ENCODE measurements at regions not wholly inside any gene's neighbourhood (a gene's known extent, or its start where the extent isn't known, plus 50 kb on each side); places are given as distances from the start of the nearest gene placed in this dataset.

GRCh38 chr1:76744989-76745388, 122.3 kb upstream of the ST6GALNAC5 start:
- WGBS (ENCODE audit: extremely low coverage, insufficient read length, low lambda C conversion rate): no CpG with 5 or more reads among the region's 1 CpG

More at GRCh38 chr1:76744989-76745388, 122.3 kb upstream of the ST6GALNAC5 start:
- Histone ChIP-seq H3K9me3 (ENCODE audit: control insufficient read depth, low read depth, low read length) (no peaks in the 10 kb centered on the region), H3K79me2 (ENCODE audit: insufficient read depth, low read length) (no peaks in the 10 kb centered on the region), H2BK20ac (ENCODE audit: low read depth, low read length, poor library complexity, severe bottlenecking) (no peak overlapping the region), H2BK120ac (ENCODE audit: low read depth, low read length, poor library complexity, severe bottlenecking) (no peak overlapping the region), H2AFZ (ENCODE audit: low read length) (no peak overlapping the region), H2BK12ac (ENCODE audit: insufficient read length, low read depth, low read length) (no peak overlapping the region), H3K4ac (ENCODE audit: low read depth, low read length) (no peak overlapping the region), H3K18ac (ENCODE audit: insufficient read length, low read depth, low read length) (no peak overlapping the region), H3T11ph (ENCODE audit: low read length) (no peak overlapping the region), H3K27ac (ENCODE audit: insufficient read length, low read depth, low read length) (no peak overlapping the region), H2AK5ac (ENCODE audit: insufficient read length, low read length) (no peak overlapping the region), H3K79me1 (ENCODE audit: insufficient read depth, low read depth, low read length, poor library complexity, severe bottlenecking) (no peaks in the 10 kb centered on the region), H4K91ac (ENCODE audit: insufficient read length, low read depth, low read length) (no peak overlapping the region), H3K4me2 (ENCODE audit: insufficient read depth, insufficient read length, low read length) (no peak overlapping the region), H3K23ac (ENCODE audit: insufficient read length, low read depth, low read length) (no peak overlapping the region), H4K20me1 (ENCODE audit: control insufficient read depth, insufficient read depth, insufficient read length) (no peaks in the 10 kb centered on the region), H3K14ac (ENCODE audit: insufficient read depth, low read length) (no peak overlapping the region), H3K9ac (ENCODE audit: extremely low read depth, insufficient read length, low read length) (no peak overlapping the region), H4K5ac (ENCODE audit: insufficient read length, low read depth, low read length) (no peak overlapping the region), H2BK5ac (ENCODE audit: insufficient read length, low read length) (no peak overlapping the region), H3K56ac (ENCODE audit: insufficient read length, low read depth, low read length) (no peak overlapping the region), H3K23me2 (ENCODE audit: insufficient read length, low read depth, low read length, poor library complexity, severe bottlenecking) (no peaks in the 10 kb centered on the region), H2BK15ac (ENCODE audit: low read depth, low read length) (no peak overlapping the region), H3K27me3 (ENCODE audit: insufficient read depth, low read length) (no peaks in the 10 kb centered on the region), H4K8ac (replicated peaks; ENCODE audit: insufficient read length, low read depth, low read length) (no peak overlapping the region), H3K4me1 (ENCODE audit: insufficient read depth, low read length) (no peaks in the 10 kb centered on the region)
- Mint-ChIP-seq H3K4me1 (no peaks in the 10 kb centered on the region), H3K36me3 (ENCODE audit: insufficient read depth in 1 of 3, low read depth in 3 of 3) (peaks cover 0 to 8% (median 2%) of the 10 kb centered on the region in 3 experiments; a peak in 3 of 7 replicates), H3K27me3 (ENCODE audit: low read depth) (no peaks in the 10 kb centered on the region), H3K9me3 (peaks cover 7 to 9% of the 10 kb centered on the region in 2 experiments; a peak in 3 of 5 replicates), H3K27ac (no peak overlapping the region), H3K4me3 (no peak overlapping the region)
- TF ChIP-seq, protein P1, sequence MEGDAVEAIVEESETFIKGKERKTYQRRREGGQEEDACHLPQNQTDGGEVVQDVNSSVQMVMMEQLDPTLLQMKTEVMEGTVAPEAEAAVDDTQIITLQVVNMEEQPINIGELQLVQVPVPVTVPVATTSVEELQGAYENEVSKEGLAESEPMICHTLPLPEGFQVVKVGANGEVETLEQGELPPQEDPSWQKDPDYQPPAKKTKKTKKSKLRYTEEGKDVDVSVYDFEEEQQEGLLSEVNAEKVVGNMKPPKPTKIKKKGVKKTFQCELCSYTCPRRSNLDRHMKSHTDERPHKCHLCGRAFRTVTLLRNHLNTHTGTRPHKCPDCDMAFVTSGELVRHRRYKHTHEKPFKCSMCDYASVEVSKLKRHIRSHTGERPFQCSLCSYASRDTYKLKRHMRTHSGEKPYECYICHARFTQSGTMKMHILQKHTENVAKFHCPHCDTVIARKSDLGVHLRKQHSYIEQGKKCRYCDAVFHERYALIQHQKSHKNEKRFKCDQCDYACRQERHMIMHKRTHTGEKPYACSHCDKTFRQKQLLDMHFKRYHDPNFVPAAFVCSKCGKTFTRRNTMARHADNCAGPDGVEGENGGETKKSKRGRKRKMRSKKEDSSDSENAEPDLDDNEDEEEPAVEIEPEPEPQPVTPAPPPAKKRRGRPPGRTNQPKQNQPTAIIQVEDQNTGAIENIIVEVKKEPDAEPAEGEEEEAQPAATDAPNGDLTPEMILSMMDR (conservative IDR thresholded peaks at IDR 0.05): no peak
- no peak for DNase-seq
